MM.1S (cell line): ENCODE measurements at regions not wholly inside any gene's neighbourhood (a gene's known extent, or its start where the extent isn't known, plus 50 kb on each side); places are given as distances from the start of the nearest gene placed in this dataset.

Experiments used
- DNase-seq: peaks from one replicate; pipeline ENCODE4 v3.0.0-alpha.2; 2015
- H2AFZ ChIP-seq: fragments of 300-600 bp; sonication (generic); 2 replicates; pipeline ENCODE4 v1.6.0; 2016; ENCODE audit warnings: antibody characterized with exemption, low read length
- H3F3A ChIP-seq: fragments of 300-600 bp; sonication (generic); 2 replicates; pipeline ENCODE4 v1.6.1; 2016; ENCODE audit warnings: mild to moderate bottlenecking, antibody characterized with exemption, low read length, moderate library complexity, mixed read lengths; ENCODE audit not compliant: insufficient read depth
- H3K27ac ChIP-seq: fragments of 300-600 bp; sonication (generic); 2 replicates; pipeline ENCODE4 v1.5.1; 2016; ENCODE audit warnings: mild to moderate bottlenecking, low read length
- H3K27me3 ChIP-seq: fragments of 300-600 bp; sonication (generic); replicated peaks from 2 replicates; pipeline ENCODE4 v1.6.0; 2016; ENCODE audit warnings: low read length; ENCODE audit not compliant: insufficient read depth
- H3K36me3 ChIP-seq: fragments of 300-600 bp; sonication (generic); replicated peaks from 2 replicates; pipeline ENCODE4 v1.6.1; 2016; ENCODE audit warnings: mild to moderate bottlenecking, low read length, mixed read lengths; ENCODE audit not compliant: insufficient read depth
- H3K4me1 ChIP-seq: fragments of 300-600 bp; sonication (generic); 2 replicates; pipeline ENCODE4 v1.6.1; 2016; ENCODE audit warnings: low read length, mixed read lengths
- H3K4me2 ChIP-seq: fragments of 300-600 bp; sonication (generic); 2 replicates; pipeline ENCODE4 v1.6.0; 2016; ENCODE audit warnings: low read depth, low read length
- H3K4me3 ChIP-seq: fragments of 300-600 bp; sonication (generic); 2 replicates; pipeline ENCODE4 v1.5.1; 2016; ENCODE audit warnings: low read length, mixed read lengths
- H3K79me2 ChIP-seq: fragments of 300-600 bp; sonication (generic); 2 replicates; pipeline ENCODE4 v1.6.1; 2016; ENCODE audit warnings: mixed run types, low read length, mixed read lengths
- H3K9ac ChIP-seq: fragments of 300-600 bp; sonication (generic); 2 replicates; pipeline ENCODE4 v1.6.1; 2016; ENCODE audit warnings: low read length, mixed read lengths
- H3K9me2 ChIP-seq: fragments of 300-600 bp; sonication (generic); replicated peaks from 2 replicates; pipeline ENCODE4 v1.6.1; 2016; ENCODE audit warnings: mild to moderate bottlenecking, low read length, mixed read lengths; ENCODE audit not compliant: insufficient read depth
- H3K9me3 ChIP-seq: fragments of 300-600 bp; sonication (generic); replicated peaks from 2 replicates; pipeline ENCODE4 v1.6.1; 2016; ENCODE audit warnings: mild to moderate bottlenecking, low read length, mixed read lengths; ENCODE audit not compliant: insufficient read depth
- H4K20me1 ChIP-seq: fragments of 300-600 bp; sonication (generic); 2 replicates; pipeline ENCODE4 v1.6.1; 2016; ENCODE audit warnings: mild to moderate bottlenecking, low read length, moderate library complexity, mixed read lengths; ENCODE audit not compliant: insufficient read depth
- CTCF ChIP-seq: fragments of 300-600 bp; sonication (generic); IDR thresholded peaks from 2 replicates; pipeline ENCODE4 v1.5.1; 2016; ENCODE audit warnings: antibody characterized with exemption, low read length, mixed read lengths
- EZH2 ChIP-seq: fragments of 300-600 bp; sonication (generic); optimal IDR thresholded peaks from 2 replicates; pipeline ENCODE3; 2017; ENCODE audit warnings: low read depth, mild to moderate bottlenecking, antibody characterized with exemption, low read length, mixed read lengths
- EZH2phosphoT487 ChIP-seq: fragments of 300-600 bp; sonication (generic); IDR thresholded peaks from 2 replicates; pipeline ENCODE4 v1.6.1; 2018; ENCODE audit warnings: antibody characterized with exemption, low read length

GRCh38 chrX:39458779-39459178 lies 639.0 kb downstream of the BCOR start:
- Histone ChIP-seq H3K4me3 (no peak overlapping the region), H3K9me2 (no peaks in the 10 kb centered on the region), H3K9ac (no peak overlapping the region), H3K27ac (no peak overlapping the region), H2AFZ (no peak overlapping the region), H3F3A (no peaks in the 10 kb centered on the region), H3K27me3 (no peaks in the 10 kb centered on the region), H4K20me1 (no peaks in the 10 kb centered on the region), H3K9me3 (no peaks in the 10 kb centered on the region), H3K4me2 (no peak overlapping the region), H3K79me2 (no peaks in the 10 kb centered on the region), H3K4me1 (no peaks in the 10 kb centered on the region), H3K36me3 (no peaks in the 10 kb centered on the region)
- DNase-seq: no peak
- TF ChIP-seq EZH2: no peak
- TF ChIP-seq EZH2phosphoT487: no peak
- TF ChIP-seq CTCF: no peak

GRCh38 chrX:39459204-39459603 lies 638.6 kb downstream of the BCOR start:
- H4K20me1 ChIP-seq: no peaks in the 10 kb centered on the region
- no peak overlapping the region for H3K4me2 ChIP-seq
- H3F3A ChIP-seq: no peaks in the 10 kb centered on the region
- no peak overlapping the region for H3K9ac ChIP-seq
- DNase-seq: no peak
- no peaks in the 10 kb centered on the region for H3K27me3 ChIP-seq
- TF ChIP-seq EZH2 (no peak), CTCF (no peak), EZH2phosphoT487 (no peak)
- H3K27ac ChIP-seq: no peak overlapping the region
- H3K79me2 ChIP-seq: no peaks in the 10 kb centered on the region
- H3K9me2 ChIP-seq: no peaks in the 10 kb centered on the region
- no peaks in the 10 kb centered on the region for H3K36me3 ChIP-seq
- H3K9me3 ChIP-seq: no peaks in the 10 kb centered on the region
- no peak overlapping the region for H3K4me3 ChIP-seq
- H3K4me1 ChIP-seq: no peaks in the 10 kb centered on the region
- no peak overlapping the region for H2AFZ ChIP-seq

GRCh38 chrX:39459952-39460351 lies 637.8 kb downstream of the BCOR start:
- no peaks in the 10 kb centered on the region for H3K9me3 ChIP-seq
- no peak overlapping the region for H3K9ac ChIP-seq
- no peaks in the 10 kb centered on the region for H3F3A ChIP-seq
- H3K4me3 ChIP-seq: no peak overlapping the region
- DNase-seq: no peak
- H3K4me1 ChIP-seq: no peaks in the 10 kb centered on the region
- no peaks in the 10 kb centered on the region for H4K20me1 ChIP-seq
- H3K36me3 ChIP-seq: no peaks in the 10 kb centered on the region
- no peaks in the 10 kb centered on the region for H3K79me2 ChIP-seq
- H3K27me3 ChIP-seq: no peaks in the 10 kb centered on the region
- no peaks in the 10 kb centered on the region for H3K9me2 ChIP-seq
- no peak overlapping the region for H2AFZ ChIP-seq
- H3K4me2 ChIP-seq: no peak overlapping the region
- H3K27ac ChIP-seq: no peak overlapping the region
- no peak for TF ChIP-seq EZH2phosphoT487
- no peak for TF ChIP-seq CTCF
- no peak for TF ChIP-seq EZH2

- no peaks in the 10 kb centered on the region for H3K9me3 ChIP-seq
- no peaks in the 10 kb centered on the region for H3K79me2 ChIP-seq
- no peak for DNase-seq
- H3K4me1 ChIP-seq: no peaks in the 10 kb centered on the region
- H2AFZ ChIP-seq: no peak overlapping the region
- H3K36me3 ChIP-seq: no peaks in the 10 kb centered on the region
- no peaks in the 10 kb centered on the region for H3F3A ChIP-seq
- H3K4me3 ChIP-seq: no peak overlapping the region
- H4K20me1 ChIP-seq: no peaks in the 10 kb centered on the region
- TF ChIP-seq CTCF: no peak
- no peak for TF ChIP-seq EZH2phosphoT487
- TF ChIP-seq EZH2: no peak
- no peaks in the 10 kb centered on the region for H3K27me3 ChIP-seq
- H3K9me2 ChIP-seq: no peaks in the 10 kb centered on the region
- no peak overlapping the region for H3K27ac ChIP-seq
- no peak overlapping the region for H3K4me2 ChIP-seq
- no peak overlapping the region for H3K9ac ChIP-seq
Observed at GRCh38 chrX:39460499-39460898, 637.3 kb downstream of the BCOR start.
